ENCODE measurements at regions not wholly inside any gene's neighbourhood (a gene's known extent, or its start where the extent isn't known, plus 50 kb on each side); places are given as distances from the start of the nearest gene placed in this dataset.
"Not testable (repeated sequence)": the region's sequence is repeated elsewhere in the genome, so short reads cannot be mapped to it uniquely, and the experiment has no call there.

DNA sequence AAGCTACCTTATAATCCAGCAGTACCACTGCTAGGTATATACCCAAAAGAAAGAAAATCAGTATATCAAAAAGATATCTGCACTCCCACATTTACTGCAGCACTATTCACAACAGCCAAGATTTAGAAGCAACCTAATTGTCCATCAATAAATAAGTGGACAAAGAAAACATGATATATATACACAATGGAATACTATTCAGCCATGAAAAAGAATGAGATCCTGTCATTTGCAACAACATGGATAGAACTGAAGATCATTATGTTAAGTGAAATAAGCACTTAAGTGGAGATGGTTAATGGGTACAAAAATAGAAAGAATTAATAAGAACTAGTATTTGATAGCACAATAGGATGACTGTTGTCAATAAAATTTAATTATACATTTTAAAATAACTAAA lies 90.7 kb upstream of the PKN2 start:
- TF ChIP-seq GLIS3 (CRISPR knock-in tag; IDR thresholded peaks at IDR 0.05) (no peak), ARNTL (CRISPR knock-in tag; IDR thresholded peaks at IDR 0.05; ENCODE audit: borderline replicate concordance, low read depth) (no peak), SNAI2 (CRISPR knock-in tag; IDR thresholded peaks at IDR 0.05) (no peak), ZNF565 (CRISPR knock-in tag; conservative IDR thresholded peaks at IDR 0.05; ENCODE audit: low read depth) (no peak), PPARA (CRISPR knock-in tag; IDR thresholded peaks at IDR 0.05; ENCODE audit: borderline replicate concordance) (no peak), ESRRG (CRISPR knock-in tag; IDR thresholded peaks at IDR 0.05) (no peak), ZFP3 (CRISPR knock-in tag; IDR thresholded peaks at IDR 0.05) (no peak)
- TF ChIP-seq, protein P1, sequence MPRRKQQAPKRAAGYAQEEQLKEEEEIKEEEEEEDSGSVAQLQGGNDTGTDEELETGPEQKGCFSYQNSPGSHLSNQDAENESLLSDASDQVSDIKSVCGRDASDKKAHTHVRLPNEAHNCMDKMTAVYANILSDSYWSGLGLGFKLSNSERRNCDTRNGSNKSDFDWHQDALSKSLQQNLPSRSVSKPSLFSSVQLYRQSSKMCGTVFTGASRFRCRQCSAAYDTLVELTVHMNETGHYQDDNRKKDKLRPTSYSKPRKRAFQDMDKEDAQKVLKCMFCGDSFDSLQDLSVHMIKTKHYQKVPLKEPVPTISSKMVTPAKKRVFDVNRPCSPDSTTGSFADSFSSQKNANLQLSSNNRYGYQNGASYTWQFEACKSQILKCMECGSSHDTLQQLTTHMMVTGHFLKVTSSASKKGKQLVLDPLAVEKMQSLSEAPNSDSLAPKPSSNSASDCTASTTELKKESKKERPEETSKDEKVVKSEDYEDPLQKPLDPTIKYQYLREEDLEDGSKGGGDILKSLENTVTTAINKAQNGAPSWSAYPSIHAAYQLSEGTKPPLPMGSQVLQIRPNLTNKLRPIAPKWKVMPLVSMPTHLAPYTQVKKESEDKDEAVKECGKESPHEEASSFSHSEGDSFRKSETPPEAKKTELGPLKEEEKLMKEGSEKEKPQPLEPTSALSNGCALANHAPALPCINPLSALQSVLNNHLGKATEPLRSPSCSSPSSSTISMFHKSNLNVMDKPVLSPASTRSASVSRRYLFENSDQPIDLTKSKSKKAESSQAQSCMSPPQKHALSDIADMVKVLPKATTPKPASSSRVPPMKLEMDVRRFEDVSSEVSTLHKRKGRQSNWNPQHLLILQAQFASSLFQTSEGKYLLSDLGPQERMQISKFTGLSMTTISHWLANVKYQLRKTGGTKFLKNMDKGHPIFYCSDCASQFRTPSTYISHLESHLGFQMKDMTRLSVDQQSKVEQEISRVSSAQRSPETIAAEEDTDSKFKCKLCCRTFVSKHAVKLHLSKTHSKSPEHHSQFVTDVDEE (CRISPR knock-in tag; IDR thresholded peaks at IDR 0.05): no peak
- TF ChIP-seq, protein P2, sequence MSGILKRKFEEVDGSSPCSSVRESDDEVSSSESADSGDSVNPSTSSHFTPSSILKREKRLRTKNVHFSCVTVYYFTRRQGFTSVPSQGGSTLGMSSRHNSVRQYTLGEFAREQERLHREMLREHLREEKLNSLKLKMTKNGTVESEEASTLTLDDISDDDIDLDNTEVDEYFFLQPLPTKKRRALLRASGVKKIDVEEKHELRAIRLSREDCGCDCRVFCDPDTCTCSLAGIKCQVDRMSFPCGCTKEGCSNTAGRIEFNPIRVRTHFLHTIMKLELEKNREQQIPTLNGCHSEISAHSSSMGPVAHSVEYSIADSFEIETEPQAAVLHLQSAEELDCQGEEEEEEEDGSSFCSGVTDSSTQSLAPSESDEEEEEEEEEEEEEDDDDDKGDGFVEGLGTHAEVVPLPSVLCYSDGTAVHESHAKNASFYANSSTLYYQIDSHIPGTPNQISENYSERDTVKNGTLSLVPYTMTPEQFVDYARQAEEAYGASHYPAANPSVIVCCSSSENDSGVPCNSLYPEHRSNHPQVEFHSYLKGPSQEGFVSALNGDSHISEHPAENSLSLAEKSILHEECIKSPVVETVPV (CRISPR knock-in tag; IDR thresholded peaks at IDR 0.05): no peak
- TF ChIP-seq, protein P3, sequence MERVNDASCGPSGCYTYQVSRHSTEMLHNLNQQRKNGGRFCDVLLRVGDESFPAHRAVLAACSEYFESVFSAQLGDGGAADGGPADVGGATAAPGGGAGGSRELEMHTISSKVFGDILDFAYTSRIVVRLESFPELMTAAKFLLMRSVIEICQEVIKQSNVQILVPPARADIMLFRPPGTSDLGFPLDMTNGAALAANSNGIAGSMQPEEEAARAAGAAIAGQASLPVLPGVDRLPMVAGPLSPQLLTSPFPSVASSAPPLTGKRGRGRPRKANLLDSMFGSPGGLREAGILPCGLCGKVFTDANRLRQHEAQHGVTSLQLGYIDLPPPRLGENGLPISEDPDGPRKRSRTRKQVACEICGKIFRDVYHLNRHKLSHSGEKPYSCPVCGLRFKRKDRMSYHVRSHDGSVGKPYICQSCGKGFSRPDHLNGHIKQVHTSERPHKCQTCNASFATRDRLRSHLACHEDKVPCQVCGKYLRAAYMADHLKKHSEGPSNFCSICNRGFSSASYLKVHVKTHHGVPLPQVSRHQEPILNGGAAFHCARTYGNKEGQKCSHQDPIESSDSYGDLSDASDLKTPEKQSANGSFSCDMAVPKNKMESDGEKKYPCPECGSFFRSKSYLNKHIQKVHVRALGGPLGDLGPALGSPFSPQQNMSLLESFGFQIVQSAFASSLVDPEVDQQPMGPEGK (CRISPR knock-in tag; IDR thresholded peaks at IDR 0.05; ENCODE audit: borderline replicate concordance): no peak
- no peak for ATAC-seq

DNA sequence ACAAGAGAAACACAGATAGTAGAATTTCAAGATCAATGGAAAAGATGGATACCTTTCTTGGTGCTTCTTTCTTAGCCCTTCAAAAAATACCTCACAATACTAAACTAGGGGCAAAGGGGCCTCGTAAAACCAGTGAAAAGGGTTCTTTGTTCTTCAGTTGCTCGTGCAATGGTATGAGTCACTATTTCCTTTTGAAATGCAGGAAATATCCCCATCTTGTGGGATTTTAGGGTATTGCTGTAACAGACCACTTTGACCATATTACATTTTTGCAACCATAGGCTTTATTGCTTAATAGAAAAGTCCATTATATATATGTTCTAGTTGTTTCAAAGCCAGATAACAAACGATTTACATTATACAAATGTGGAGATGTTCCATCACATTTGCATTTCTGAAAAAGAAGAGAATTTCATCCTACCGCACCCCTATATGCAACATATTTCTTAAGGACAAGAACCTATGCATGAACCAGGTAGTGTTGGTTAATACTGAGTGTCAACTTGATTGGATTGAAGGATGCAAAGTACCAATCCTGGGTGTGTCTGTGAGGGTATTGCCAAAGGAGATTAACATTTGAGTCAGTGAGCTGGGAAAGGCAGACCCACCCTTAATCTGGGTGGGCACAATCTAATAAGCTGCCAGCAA lies 88.6 kb upstream of the PKN2 start:
- TF ChIP-seq OSR1 (CRISPR knock-in tag; IDR thresholded peaks at IDR 0.05): no peak
- TF ChIP-seq, protein P3 (CRISPR knock-in tag; IDR thresholded peaks at IDR 0.05; ENCODE audit: borderline replicate concordance): no peak
- no peak for TF ChIP-seq GLIS3 (CRISPR knock-in tag; IDR thresholded peaks at IDR 0.05)
- no peak for TF ChIP-seq ARNTL (CRISPR knock-in tag; IDR thresholded peaks at IDR 0.05; ENCODE audit: borderline replicate concordance, low read depth)
- TF ChIP-seq RARB (CRISPR knock-in tag; IDR thresholded peaks at IDR 0.05): no peak
- TF ChIP-seq BACH2 (CRISPR knock-in tag; IDR thresholded peaks at IDR 0.05; ENCODE audit: borderline replicate concordance): no peak
- no peak for TF ChIP-seq PPARA (CRISPR knock-in tag; IDR thresholded peaks at IDR 0.05; ENCODE audit: borderline replicate concordance)
- TF ChIP-seq ZFP3 (CRISPR knock-in tag; IDR thresholded peaks at IDR 0.05): no peak
- TF ChIP-seq ISL1 (CRISPR knock-in tag; IDR thresholded peaks at IDR 0.05): no peak
- no peak for TF ChIP-seq TCF4 (CRISPR knock-in tag; IDR thresholded peaks at IDR 0.05; ENCODE audit: borderline replicate concordance)
- TF ChIP-seq, protein P4, sequence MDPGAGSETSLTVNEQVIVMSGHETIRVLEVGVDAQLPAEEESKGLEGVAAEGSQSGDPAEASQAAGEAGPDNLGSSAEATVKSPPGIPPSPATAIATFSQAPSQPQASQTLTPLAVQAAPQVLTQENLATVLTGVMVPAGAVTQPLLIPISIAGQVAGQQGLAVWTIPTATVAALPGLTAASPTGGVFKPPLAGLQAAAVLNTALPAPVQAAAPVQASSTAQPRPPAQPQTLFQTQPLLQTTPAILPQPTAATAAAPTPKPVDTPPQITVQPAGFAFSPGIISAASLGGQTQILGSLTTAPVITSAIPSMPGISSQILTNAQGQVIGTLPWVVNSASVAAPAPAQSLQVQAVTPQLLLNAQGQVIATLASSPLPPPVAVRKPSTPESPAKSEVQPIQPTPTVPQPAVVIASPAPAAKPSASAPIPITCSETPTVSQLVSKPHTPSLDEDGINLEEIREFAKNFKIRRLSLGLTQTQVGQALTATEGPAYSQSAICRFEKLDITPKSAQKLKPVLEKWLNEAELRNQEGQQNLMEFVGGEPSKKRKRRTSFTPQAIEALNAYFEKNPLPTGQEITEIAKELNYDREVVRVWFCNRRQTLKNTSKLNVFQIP (CRISPR knock-in tag; IDR thresholded peaks at IDR 0.05; ENCODE audit: borderline replicate concordance, low read depth): no peak
- TF ChIP-seq TOX (CRISPR knock-in tag; IDR thresholded peaks at IDR 0.05; ENCODE audit: borderline replicate concordance): no peak
- TF ChIP-seq, protein P5, sequence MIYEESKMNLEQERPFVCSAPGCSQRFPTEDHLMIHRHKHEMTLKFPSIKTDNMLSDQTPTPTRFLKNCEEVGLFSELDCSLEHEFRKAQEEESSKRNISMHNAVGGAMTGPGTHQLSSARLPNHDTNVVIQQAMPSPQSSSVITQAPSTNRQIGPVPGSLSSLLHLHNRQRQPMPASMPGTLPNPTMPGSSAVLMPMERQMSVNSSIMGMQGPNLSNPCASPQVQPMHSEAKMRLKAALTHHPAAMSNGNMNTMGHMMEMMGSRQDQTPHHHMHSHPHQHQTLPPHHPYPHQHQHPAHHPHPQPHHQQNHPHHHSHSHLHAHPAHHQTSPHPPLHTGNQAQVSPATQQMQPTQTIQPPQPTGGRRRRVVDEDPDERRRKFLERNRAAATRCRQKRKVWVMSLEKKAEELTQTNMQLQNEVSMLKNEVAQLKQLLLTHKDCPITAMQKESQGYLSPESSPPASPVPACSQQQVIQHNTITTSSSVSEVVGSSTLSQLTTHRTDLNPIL (CRISPR knock-in tag; IDR thresholded peaks at IDR 0.05; ENCODE audit: low read depth): no peak
- no peak for TF ChIP-seq SNAI2 (CRISPR knock-in tag; IDR thresholded peaks at IDR 0.05)
- TF ChIP-seq, protein P1 (CRISPR knock-in tag; IDR thresholded peaks at IDR 0.05): no peak
- no peak for TF ChIP-seq ZNF70 (CRISPR knock-in tag; IDR thresholded peaks at IDR 0.05)
- no peak for TF ChIP-seq ZFP30 (CRISPR knock-in tag; IDR thresholded peaks at IDR 0.05)
- no peak for TF ChIP-seq ZC3H10 (CRISPR knock-in tag; IDR thresholded peaks at IDR 0.05)
- no peak for TF ChIP-seq ZNF8 (CRISPR knock-in tag; IDR thresholded peaks at IDR 0.05)
- no peak for ATAC-seq

DNA sequence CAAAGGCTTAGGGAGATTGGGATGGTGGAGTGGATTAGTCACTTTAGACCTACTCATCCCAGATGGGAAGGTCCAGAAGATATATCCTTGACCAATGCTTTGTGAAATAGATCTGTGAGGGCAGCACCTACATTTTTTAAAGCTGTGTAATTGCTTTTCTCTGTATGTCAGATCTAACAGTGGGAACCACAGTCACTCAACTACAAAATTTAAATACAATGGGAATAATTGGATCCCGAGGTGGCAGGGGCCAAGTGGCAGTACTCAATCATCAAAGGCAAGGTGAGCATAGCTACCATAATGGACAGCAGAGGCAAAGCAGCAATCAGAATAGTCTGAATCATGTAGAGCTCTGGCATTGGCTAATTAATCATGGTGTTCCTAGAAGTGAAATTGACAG lies 86.1 kb upstream of the PKN2 start:
- not testable (repeated sequence) for ATAC-seq
